Keratinocyte (primary cell): ENCODE measurements at regions not wholly inside any gene's neighbourhood (a gene's known extent, or its start where the extent isn't known, plus 50 kb on each side); places are given as distances from the start of the nearest gene placed in this dataset.

Source experiments
- DNase-seq: peaks from one replicate; pipeline ENCODE4 v3.0.0-alpha.2; 2011; ENCODE audit warnings: low read depth, missing footprints, low spot score
- FAIRE-seq: peaks from 2 replicates; lab custom pipeline; 2011; peaks lifted over from hg19 to GRCh38; lab: Jason Lieb, UNC
- H2AFZ ChIP-seq: 2 replicates; pipeline ENCODE4 v1.6.0; 2012; ENCODE audit warnings: low read length, control low read depth, inconsistent platforms; ENCODE audit not compliant: control insufficient read depth
- H3K27ac ChIP-seq: 2 replicates; pipeline ENCODE4 v1.5.1; 2011; ENCODE audit warnings: low read length; ENCODE audit not compliant: control insufficient read depth, insufficient read depth
- H3K27me3 ChIP-seq: 3 replicates; pipeline ENCODE4 v1.6.0; 2011; ENCODE audit warnings: low read length; ENCODE audit not compliant: control insufficient read depth, insufficient read depth; ENCODE audit errors: extremely low read depth
- H3K36me3 ChIP-seq, 2 experiments: 2 replicates in 1 of 2; 3 replicates in 1 of 2; pipeline ENCODE4 v1.5.1; 2011; ENCODE audit warnings: low read length in 2 of 2, mild to moderate bottlenecking in 1 of 2; ENCODE audit not compliant: control insufficient read depth in 2 of 2, insufficient read depth in 2 of 2; ENCODE audit errors: extremely low read depth in 1 of 2
- H3K4me1 ChIP-seq: 3 replicates; pipeline ENCODE4 v1.5.1; 2011; ENCODE audit warnings: low read length; ENCODE audit not compliant: control insufficient read depth, insufficient read depth; ENCODE audit errors: extremely low read depth
- H3K4me2 ChIP-seq: 3 replicates; pipeline ENCODE4 v1.6.0; 2011; ENCODE audit warnings: low read depth, low read length; ENCODE audit not compliant: control insufficient read depth, insufficient read depth; ENCODE audit errors: extremely low read depth
- H3K4me3 ChIP-seq, 3 experiments: fragments of 200-600 bp in 1 of 3; sonication (generic) in 1 of 3; 2 replicates in 2 of 3; 3 replicates in 1 of 3; pipeline ENCODE4 v1.5.1; 2011 to 2016; ENCODE audit warnings: low read length in 3 of 3, mild to moderate bottlenecking in 3 of 3, control low read depth in 2 of 3, inconsistent platforms in 1 of 3, low read depth in 1 of 3, mixed read lengths in 1 of 3, mixed run types in 1 of 3, moderate library complexity in 1 of 3; ENCODE audit not compliant: control insufficient read depth in 2 of 3, insufficient read depth in 2 of 3; ENCODE audit errors: extremely low read depth in 1 of 3
- H3K79me2 ChIP-seq: 2 replicates; pipeline ENCODE4 v1.6.0; 2012; ENCODE audit warnings: low read length; ENCODE audit not compliant: control insufficient read depth, insufficient read depth
- H3K9ac ChIP-seq: 3 replicates; pipeline ENCODE4 v1.6.0; 2011; ENCODE audit warnings: low read length; ENCODE audit not compliant: control insufficient read depth, insufficient read depth; ENCODE audit errors: extremely low read depth
- H3K9me1 ChIP-seq: 3 replicates; pipeline ENCODE4 v1.6.0; 2011; ENCODE audit warnings: low read length; ENCODE audit not compliant: control insufficient read depth, insufficient read depth; ENCODE audit errors: extremely low read depth
- H3K9me3 ChIP-seq: 2 replicates; pipeline ENCODE4 v1.5.1; 2012; ENCODE audit warnings: low read depth, low read length; ENCODE audit not compliant: control insufficient read depth
- H4K20me1 ChIP-seq: 3 replicates; pipeline ENCODE4 v1.6.0; 2011; ENCODE audit warnings: low read length; ENCODE audit not compliant: control insufficient read depth, insufficient read depth; ENCODE audit errors: extremely low read depth
- CTCF ChIP-seq, 3 experiments: IDR thresholded peaks in 1 of 3; conservative IDR thresholded peaks in 1 of 3; optimal IDR thresholded peaks in 1 of 3; 2 replicates in 2 of 3; 3 replicates in 1 of 3; pipeline versions ENCODE3 to v1.5.1; 2011; ENCODE audit warnings: low read length in 3 of 3, mild to moderate bottlenecking in 3 of 3, moderate library complexity in 2 of 3, control low read depth in 1 of 3, inconsistent platforms in 1 of 3; ENCODE audit not compliant: insufficient read depth in 2 of 3; ENCODE audit errors: extremely low read depth in 1 of 3
- EZH2 ChIP-seq: IDR thresholded peaks from one replicate; pipeline ENCODE4 v1.6.1; 2012; ENCODE audit warnings: inconsistent platforms, mild to moderate bottlenecking, low read length, moderate library complexity
- dilution Hi-C: fragments of 300-500 bp; cut with MboI; formaldehyde crosslinking; loops from one replicate; pipeline ENCODE4 v1.7.0; 2020; ENCODE audit warnings: low sequenced_read_pairs; ENCODE audit not compliant: extremely low pct_ligation_motif_present

DNA sequence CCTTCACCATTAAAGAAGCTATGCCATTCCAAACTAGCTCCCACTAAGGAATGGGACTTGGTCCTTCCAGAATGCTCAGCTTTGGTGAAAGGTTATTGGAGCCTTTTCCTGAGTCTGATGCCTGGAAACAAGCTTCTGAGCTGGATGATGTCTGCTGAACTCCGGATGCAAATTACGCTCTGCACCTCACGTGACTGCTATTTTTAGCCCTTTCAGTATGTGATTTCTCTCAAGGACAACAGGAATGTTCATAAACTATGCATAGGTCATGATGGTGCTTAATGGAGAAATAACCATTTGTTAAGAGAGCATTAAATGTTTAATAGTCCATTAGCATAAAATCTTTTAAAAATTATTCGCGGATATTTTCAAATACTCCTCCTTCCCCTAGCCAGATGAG is 631.4 kb upstream of the KIRREL3 start:
- Histone ChIP-seq H3K4me3 (no peak overlapping the region), H3K27me3 (no peaks in the 10 kb centered on the region), H3K9me3 (peaks cover 3% of the 10 kb centered on the region), H3K9ac (no peak overlapping the region), H3K9me1 (no peaks in the 10 kb centered on the region), H3K36me3 (no peaks in the 10 kb centered on the region), H3K27ac (no peak overlapping the region), H3K79me2 (no peaks in the 10 kb centered on the region), H3K4me2 (no peak overlapping the region), H3K4me1 (no peaks in the 10 kb centered on the region), H2AFZ (no peak overlapping the region), H4K20me1 (no peaks in the 10 kb centered on the region)
- dilution Hi-C loops: no loop called here
- no peak for FAIRE-seq
- TF ChIP-seq EZH2: no peak
- TF ChIP-seq CTCF (optimal IDR thresholded peaks at IDR 0.05 in 1 of 3, IDR thresholded peaks at IDR 0.05 in 1 of 3, conservative IDR thresholded peaks at IDR 0.05 in 1 of 3; ENCODE audit: extremely low read depth in 1 of 3, insufficient read depth in 2 of 3, low read length in 3 of 3): no peak
- DNase-seq: no peak

DNA sequence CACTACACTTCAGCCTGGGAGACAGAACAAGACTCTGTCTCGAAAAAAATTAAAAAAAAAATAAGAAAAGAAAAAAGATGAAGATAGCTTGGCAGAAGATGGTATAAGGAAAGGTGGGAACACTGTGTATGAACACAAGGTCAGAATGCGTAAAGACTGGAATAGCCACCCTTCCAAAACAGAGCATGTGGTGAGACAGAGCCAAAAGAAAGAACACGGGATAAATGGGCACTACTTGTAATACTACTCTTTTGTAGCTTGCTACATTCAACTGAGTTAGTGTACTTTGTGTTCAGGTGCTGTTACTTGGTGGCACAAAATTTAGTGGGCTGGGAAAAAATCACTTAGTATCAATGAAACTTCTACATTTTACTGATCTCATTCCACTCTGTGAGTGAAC is 628.6 kb upstream of the KIRREL3 start:
- Histone ChIP-seq H3K27ac (no peak overlapping the region), H4K20me1 (no peaks in the 10 kb centered on the region), H3K27me3 (no peaks in the 10 kb centered on the region), H3K9me3 (peaks cover 3% of the 10 kb centered on the region), H2AFZ (no peak overlapping the region), H3K4me2 (no peak overlapping the region), H3K79me2 (no peaks in the 10 kb centered on the region), H3K9ac (no peak overlapping the region), H3K9me1 (no peaks in the 10 kb centered on the region), H3K4me1 (no peaks in the 10 kb centered on the region), H3K36me3 (no peaks in the 10 kb centered on the region), H3K4me3 (no peak overlapping the region)
- TF ChIP-seq CTCF (optimal IDR thresholded peaks at IDR 0.05 in 1 of 3, IDR thresholded peaks at IDR 0.05 in 1 of 3, conservative IDR thresholded peaks at IDR 0.05 in 1 of 3; ENCODE audit: extremely low read depth in 1 of 3, insufficient read depth in 2 of 3, low read length in 3 of 3) (no peak), EZH2 (no peak)
- no peak for FAIRE-seq
- dilution Hi-C loops: no loop called here
- DNase-seq: no peak
